Colon (tissue), 2 donors: ENCODE measurements at regions not wholly inside any gene's neighbourhood (a gene's known extent, or its start where the extent isn't known, plus 50 kb on each side); places are given as distances from the start of the nearest gene placed in this dataset.
"Not testable (repeated sequence)": the region's sequence is repeated elsewhere in the genome, so short reads cannot be mapped to it uniquely, and the experiment has no call there.

Experiments used
- FAIRE-seq: peaks from 2 replicates; lab custom pipeline; 2012; peaks lifted over from hg19 to GRCh38; lab: Jason Lieb, UNC
- donor health status: control.
- donor health status: control.

DNA sequence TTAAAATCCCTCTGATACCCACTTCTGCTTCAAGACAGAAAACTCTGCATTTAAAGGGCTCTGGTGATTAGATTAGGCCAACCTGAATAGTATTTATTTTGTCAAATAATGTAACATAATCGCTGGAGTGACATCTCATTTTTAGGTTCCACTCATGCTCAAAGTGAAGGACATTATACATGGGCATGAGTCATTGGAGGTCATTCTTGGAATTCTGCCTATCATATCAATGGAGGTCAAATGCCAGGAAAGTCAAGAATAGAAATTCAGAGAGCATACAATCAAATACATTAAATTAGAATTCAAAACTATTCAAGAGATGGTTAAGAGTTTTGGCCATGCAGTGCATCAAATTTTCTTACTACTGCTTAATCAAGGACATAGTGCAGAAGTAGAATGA, 50.8 kb upstream of the PRSS1 start:
- no peak for FAIRE-seq

DNA sequence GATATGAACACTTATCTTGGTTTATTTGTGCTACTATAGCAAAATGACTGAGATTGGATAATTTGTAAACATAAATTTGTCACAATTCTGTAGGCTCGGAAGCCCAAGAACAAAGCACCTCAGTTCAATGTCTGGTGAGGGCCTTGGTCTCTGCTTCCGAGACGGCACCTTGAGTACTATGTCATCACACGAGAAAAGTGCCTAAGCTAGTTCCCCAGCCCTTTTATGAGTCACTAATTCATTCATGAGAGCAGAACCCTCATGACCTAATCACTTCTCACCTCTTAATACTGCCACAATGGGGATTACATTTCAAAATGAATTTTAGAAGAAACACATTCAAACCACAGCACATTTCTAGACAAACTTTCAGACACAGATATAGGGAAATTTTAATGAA, 52.0 kb upstream of the PRSS1 start:
- no peak for FAIRE-seq

DNA sequence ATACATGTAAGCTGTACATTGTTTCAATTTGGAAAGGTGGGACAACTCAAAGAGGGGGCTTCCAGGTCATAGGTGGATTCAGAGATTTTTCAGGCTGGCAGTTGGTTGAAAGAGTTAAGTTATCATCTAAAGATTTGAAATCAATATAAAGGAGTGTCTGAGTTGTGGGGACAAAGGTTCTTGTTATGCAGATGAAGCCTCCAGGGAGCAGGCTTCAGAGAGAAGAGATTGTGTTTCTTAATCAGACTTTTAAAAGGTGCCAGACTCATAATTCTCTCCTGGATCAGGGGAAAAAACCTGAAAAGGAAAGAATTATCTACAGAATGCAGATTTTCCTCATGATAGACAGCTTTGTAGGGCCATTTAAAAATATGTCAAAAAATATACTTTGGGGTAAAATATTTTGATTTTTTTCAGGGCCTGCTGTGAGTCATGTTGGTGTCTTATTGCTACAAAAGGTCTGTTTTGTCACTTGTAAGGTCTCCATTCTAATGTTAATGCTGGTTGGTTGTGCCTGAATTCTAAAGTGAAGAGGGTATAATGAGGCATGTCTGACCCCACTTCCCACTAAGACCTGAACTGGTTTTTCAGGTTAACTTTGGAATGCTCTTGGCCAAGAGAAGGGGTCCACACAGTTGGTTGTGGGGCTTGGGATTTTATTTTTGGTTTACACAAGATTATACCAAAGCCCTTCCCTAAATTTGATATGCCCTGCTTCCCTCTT, 52.7 kb upstream of the PRSS1 start:
- no peak for FAIRE-seq

GRCh38 chr7:142693911-142694310, 55.4 kb upstream of the PRSS1 start:
- FAIRE-seq, result no peak

DNA sequence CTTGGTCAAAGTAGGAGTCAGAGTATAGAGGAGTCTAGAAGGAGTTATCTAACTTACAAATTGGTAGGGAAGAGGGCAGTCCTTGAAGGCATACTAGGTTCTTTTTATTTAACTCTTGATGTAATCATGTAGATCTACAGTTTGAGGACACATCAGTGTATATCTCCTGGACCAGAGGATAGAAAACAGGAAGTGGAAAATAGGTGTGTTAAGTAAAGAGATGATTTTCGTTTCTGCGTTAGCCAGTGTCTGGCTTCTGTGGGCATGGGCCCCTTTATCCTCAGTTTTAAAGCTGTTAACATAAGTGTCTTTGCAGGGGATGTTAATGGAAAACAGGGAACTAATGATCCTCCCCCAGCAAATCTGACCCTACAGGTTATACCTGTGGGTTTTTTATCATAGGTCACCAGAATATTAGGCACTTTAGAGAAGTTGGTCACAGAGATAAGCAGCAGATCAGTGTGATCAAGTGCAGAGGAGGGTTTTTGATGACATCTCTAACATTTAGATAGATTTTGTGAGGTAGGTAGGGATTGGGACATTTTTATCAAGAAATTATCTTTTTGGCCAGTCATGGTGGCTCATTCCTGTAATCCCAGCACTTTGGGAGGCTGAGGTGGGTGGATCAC, 58.6 kb upstream of the PRSS1 start:
- FAIRE-seq, result no peak

DNA sequence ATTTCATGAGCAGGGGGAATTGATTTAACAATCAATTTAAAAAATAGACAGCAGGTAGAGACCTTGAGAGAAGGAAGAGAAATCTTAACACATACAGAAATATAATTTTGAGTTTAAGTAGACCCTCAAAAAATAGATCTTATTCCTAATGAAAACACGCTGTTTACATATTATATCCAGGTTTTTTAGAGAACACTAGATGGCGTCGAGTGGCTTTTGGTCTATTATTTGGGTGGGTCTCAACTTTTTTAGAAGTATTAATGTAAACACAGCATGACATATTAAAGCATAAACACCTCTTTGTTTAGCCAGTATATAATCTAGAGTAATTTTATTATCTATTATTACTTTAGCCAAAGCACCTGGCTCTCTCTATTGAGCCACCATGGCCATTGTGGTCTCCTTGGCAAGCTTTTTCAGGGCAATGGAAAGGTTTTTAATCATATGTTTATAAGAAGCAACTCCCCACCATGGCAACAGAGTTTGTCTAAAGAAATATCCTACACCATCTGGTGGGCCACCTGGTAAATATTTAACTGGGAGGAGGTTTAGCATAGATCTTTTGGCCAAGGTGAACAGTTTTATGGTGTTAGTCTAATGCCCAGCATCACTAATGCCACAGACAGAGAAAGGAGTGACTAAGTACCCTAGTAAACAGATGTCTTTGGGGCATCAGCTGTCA, 59.7 kb upstream of the PRSS1 start:
- no peak for FAIRE-seq

DNA sequence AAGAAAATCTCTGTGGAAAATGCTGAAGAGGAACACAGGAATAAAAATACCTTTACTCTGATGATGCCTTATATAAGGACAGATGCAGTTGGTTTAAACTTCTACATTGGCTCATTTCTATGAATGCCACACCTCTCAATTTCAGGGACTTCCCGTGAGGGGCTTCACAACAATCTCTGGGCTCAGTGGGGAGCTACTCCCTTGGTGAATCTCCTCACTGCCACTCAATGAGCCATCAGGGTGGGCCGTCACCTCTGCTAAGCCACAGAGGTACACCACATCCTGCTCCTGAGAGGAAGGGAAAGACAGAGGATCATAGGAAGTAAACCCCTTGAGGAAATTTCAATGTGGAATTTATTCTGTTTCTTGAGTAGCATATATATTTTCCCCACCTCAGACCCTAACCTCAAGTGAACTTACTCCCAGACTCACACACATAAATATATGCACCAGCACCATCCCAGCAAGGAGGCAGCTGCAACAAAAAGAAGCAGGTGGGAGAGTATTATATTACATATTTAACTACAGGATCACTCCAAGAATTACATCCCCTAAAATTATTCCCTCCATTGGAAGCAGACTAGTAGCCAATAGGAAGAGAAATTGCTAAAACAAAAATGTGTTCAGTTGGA, 63.3 kb upstream of the PRSS1 start:
- FAIRE-seq, result no peak

GRCh38 chr7:142681314-142682092, 67.8 kb upstream of the PRSS1 start:
- FAIRE-seq, result no peak

- FAIRE-seq, result no peak
Observed at GRCh38 chr7:142671506-142671905, 77.8 kb upstream of the PRSS1 start.

DNA sequence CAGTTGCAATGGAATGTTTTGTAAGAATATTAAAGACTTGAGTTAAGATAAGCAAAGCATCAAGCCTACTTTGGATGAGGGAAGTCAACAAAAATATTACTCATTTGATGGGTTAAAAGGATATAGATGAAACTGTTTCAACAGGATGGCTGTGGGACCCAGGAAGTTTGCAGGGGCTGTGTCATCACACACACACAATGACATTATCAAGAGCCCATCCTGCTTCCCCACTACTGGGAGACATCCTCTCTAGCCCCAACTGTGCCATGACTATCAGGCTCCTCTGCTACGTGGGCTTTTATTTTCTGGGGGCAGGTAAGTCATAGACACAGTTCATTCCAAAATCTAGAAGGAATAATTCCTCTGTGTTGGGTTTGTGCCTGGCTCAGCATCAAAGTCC, 78.8 kb upstream of the PRSS1 start:
- no peak for FAIRE-seq

- no peak for FAIRE-seq
Observed at GRCh38 chr7:142669074-142669654, 80.1 kb upstream of the PRSS1 start.

DNA sequence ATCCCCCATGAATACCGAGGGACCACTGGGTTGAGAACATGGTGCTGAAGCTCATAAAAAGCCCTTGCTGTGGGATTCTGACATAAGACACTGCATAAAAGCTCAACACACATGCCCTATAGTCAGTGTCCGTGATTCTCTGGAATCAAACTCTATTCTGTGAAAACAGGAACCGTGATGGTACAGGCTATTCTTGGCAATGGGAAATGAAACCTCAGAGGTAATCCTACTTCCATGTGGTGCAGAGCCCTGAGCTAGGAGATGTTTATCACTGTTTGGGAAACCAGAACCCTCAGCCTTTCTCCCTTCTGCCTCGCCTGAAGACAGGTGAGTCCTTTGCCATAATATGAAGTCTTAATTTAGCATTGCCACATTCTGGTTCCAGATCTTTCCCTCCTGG, 80.8 kb upstream of the PRSS1 start:
- FAIRE-seq, result no peak

DNA sequence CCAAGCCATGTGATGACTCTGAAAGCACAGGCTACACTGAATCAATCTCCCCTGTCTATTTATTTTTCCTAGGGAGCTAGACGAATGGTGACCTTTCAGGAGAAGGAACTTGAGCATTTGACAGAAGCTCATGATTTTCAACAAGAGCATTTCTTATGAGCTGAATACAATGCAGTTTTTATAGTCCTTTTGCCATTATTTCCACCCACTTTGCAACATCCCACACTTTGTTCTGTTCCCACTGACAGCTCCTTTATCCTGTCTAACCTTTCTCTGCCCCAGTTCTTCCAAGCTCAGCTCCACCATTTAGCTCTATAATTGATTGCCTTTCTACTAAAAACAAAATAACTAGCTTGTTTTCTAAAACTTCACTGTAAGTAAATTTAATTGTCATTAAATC, 91.9 kb upstream of the PRSS1 start:
- FAIRE-seq, result no peak

DNA sequence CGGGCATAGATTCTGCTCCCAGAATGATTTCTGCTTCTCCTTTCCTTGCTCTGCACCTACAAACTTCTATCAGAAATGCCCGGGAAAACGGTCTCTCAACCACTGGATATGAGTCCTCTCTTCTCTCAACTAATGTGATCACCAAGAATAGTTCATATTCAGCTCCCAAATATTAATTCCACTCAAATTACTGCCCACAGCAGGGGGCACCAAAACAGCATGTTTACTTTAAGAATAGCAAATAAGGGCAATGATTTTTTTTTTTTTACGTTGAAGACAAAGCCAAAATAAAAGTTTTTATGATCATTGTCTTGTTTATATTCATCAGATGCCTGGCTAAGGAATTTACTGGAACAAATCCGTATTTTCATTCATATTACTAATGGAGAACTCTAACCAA, 94.9 kb upstream of the PRSS1 start:
- FAIRE-seq, result no peak

GRCh38 chr7:142647749-142648148, 101.5 kb upstream of the PRSS1 start:
- FAIRE-seq, result no peak

DNA sequence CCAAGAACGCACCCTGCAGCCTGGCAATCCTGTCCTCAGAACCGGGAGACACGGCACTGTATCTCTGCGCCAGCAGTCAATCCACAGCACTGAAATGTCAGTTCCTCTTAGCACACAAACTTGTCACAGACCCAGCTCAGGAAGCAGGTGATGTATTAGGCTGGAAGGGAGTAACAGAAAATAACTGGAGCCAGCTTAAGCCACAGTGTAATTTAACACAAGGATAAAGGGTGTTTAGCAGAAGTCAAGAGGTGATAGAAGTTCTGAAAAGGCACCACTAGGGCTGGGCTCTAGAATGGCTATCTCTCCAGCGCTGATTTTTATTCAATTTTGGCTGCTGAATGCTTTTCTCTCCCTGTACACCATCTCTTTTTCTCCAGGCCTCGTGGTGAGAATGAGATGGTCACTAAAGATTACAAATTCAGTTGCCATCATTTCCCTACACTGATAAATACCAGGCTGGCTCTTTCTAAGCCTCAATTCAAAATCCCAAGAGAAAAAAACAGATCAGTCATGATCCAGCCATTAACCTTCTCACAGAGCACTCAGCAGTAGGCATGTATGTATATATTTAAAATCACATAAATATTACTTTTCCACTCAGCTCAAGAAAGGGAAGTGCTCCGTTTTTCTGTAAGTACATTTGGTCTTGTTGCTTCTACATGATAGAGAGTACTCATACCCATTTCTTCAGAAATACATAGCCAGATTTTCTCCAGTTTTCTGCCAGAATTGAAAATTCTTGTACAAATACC, 102.7 kb upstream of the PRSS1 start:
- no peak for FAIRE-seq

DNA sequence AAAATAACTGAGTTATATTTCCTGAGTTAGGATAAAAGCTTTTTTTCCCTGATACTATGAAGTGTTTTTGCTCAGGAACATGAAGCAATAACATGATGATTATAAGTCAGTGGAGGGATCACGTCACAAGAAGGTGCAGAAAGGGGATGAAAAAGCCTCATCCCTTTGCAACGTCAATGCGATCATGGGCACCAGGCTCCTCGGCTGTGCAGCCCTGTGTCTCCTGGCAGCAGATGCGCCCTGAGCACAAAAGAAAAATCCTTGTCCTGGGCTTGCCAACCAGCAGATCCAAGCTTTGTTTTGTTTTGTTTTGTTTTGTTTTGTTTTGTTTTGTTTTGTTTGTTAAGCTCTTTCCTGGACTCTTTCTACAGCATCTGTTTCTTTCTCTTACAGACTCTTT, 103.5 kb upstream of the PRSS1 start:
- no peak for FAIRE-seq

- FAIRE-seq, result no peak
Observed at GRCh38 chr7:142642316-142642715, 107.0 kb upstream of the PRSS1 start.

DNA sequence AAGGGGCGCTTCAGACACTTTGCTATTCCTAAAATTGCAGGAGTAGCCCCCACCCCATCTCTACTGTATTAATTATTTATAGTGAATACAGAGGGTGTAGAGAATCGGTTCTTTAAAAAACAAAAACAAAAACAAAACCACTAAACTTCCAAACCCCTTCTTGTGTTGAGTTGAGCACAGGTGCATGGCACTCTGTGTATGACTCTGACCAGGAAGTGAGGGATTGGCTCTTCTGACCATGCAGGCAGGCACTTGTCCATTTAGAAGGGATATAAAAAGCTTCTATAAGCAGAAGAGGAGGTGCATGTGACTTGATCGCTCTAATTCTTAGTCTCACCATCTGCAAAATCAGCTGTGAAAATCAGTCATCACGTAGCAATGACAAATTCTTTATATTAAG, 108.0 kb upstream of the PRSS1 start:
- not testable (repeated sequence) for FAIRE-seq

- no peak for FAIRE-seq
Observed at GRCh38 chr7:142638581-142638980, 110.7 kb upstream of the PRSS1 start.

GRCh38 chr7:142637240-142637639, 112.0 kb upstream of the PRSS1 start:
- no peak for FAIRE-seq
